Prostate gland (tissue), 2 donors: ENCODE measurements at regions not wholly inside any gene's neighbourhood (a gene's known extent, or its start where the extent isn't known, plus 50 kb on each side); places are given as distances from the start of the nearest gene placed in this dataset.
"Not testable (repeated sequence)": the region's sequence is repeated elsewhere in the genome, so short reads cannot be mapped to it uniquely, and the experiment has no call there.

Experiments used
- DNase-seq: peaks from one replicate; pipeline ENCODE4 v3.0.0-alpha.2; 2019; ENCODE audit warnings: low spot score
- H3K27ac ChIP-seq, 2 donors: fragments of 200-600 bp; sonication (generic); 2 replicates each; pipeline ENCODE4 v1.5.1; 2017 to 2019
- H3K27me3 ChIP-seq: fragments of 200-600 bp; sonication (generic); replicated peaks from 2 replicates; pipeline ENCODE4 v1.5.1; 2019; ENCODE audit not compliant: insufficient read depth
- H3K36me3 ChIP-seq, 2 donors: fragments of 200-600 bp; sonication (generic); 1 replicate in 1 of 2; 2 replicates in 1 of 2; pipeline versions ENCODE4 v1.5.1 to v1.8.1; 2017 to 2019
- H3K4me1 ChIP-seq: fragments of 200-600 bp; sonication (generic); replicated peaks from 2 replicates; pipeline ENCODE4 v1.5.1; 2019
- H3K4me3 ChIP-seq, 2 donors: fragments of 200-600 bp; sonication (generic); 2 replicates each; pipeline ENCODE4 v1.5.1; 2017 to 2019
- H3K9me3 ChIP-seq: fragments of 200-600 bp; sonication (generic); 2 replicates; pipeline ENCODE4 v1.5.1; 2017
- CTCF ChIP-seq, 4 experiments: fragments of 200-600 bp in 2 of 4; fragments of 450-650 bp in 2 of 4; sonication (generic) in 2 of 4; IDR thresholded peaks; 1 replicate in 3 of 4; 2 replicates in 1 of 4; pipeline ENCODE4 v1.5.1; 2016 to 2019; ENCODE audit warnings: antibody characterized with exemption in 4 of 4, mild to moderate bottlenecking in 2 of 4, moderate library complexity in 2 of 4
- POLR2A ChIP-seq: fragments of 450-650 bp; IDR thresholded peaks from one replicate; pipeline ENCODE4 v1.6.1; 2016; ENCODE audit warnings: antibody characterized with exemption, mild to moderate bottlenecking
- POLR2AphosphoS5 ChIP-seq: sonication (generic); formaldehyde crosslinking; IDR thresholded peaks from one replicate; pipeline ENCODE4 v1.6.1; 2017; ENCODE audit warnings: antibody characterized with exemption
- WGBS: methylation state at CpG from one replicate; pipeline ENCODE4 v1.1.5; 2018; 5-methylcytosine and 5-hydroxymethylcytosine counted together
- intact Hi-C: fragments of 100-400 bp; cut with DNase I; formaldehyde crosslinking; loops from one replicate; pipeline ENCODE4 v1.14.2; 2022

- 68% methylated on average over 3 of the region's 3 CpGs for WGBS
- no peak for TF ChIP-seq POLR2AphosphoS5
- no peak overlapping the region for H3K27ac ChIP-seq
- H3K9me3 ChIP-seq = no peaks in the 10 kb centered on the region
- no peaks in the 10 kb centered on the region for H3K27me3 ChIP-seq
- intact Hi-C loops = no loop called here
- H3K36me3 ChIP-seq = no peaks in the 10 kb centered on the region
- DNase-seq = no peak
- no peak overlapping the region for H3K4me3 ChIP-seq
- H3K4me1 ChIP-seq = no peaks in the 10 kb centered on the region
Observed at GRCh38 chr5:87722286-87722685, 309.6 kb upstream of the CCNH start.

GRCh38 chr5:87718224-87718925 lies 305.6 kb upstream of the CCNH start:
- WGBS = 94% methylated on average over 15 of the region's 15 CpGs
- H3K27ac ChIP-seq, H3K4me3 ChIP-seq, DNase-seq, H3K36me3 ChIP-seq, H3K9me3 ChIP-seq, H3K4me1 ChIP-seq, H3K27me3 ChIP-seq, intact Hi-C loops: not testable (repeated sequence)

- Histone ChIP-seq H3K27me3 (no peaks in the 10 kb centered on the region), H3K9me3 (no peaks in the 10 kb centered on the region), H3K4me3 (no peak overlapping the region), H3K27ac (no peak overlapping the region), H3K4me1 (no peaks in the 10 kb centered on the region), H3K36me3 (no peaks in the 10 kb centered on the region)
- 81% methylated on average over 2 of the region's 2 CpGs for WGBS
- TF ChIP-seq CTCF (IDR thresholded peaks at IDR 0.05) = no peak
- DNase-seq = no peak
- intact Hi-C loops = no loop called here
Observed at GRCh38 chr5:87717761-87718160, 305.0 kb upstream of the CCNH start.

- Histone ChIP-seq H3K36me3 (no peaks in the 10 kb centered on the region), H3K9me3 (no peaks in the 10 kb centered on the region), H3K27ac (no peak overlapping the region), H3K4me1 (no peaks in the 10 kb centered on the region), H3K4me3 (no peak overlapping the region), H3K27me3 (no peaks in the 10 kb centered on the region)
- TF ChIP-seq CTCF (IDR thresholded peaks at IDR 0.05) (no peak), POLR2A (no peak), POLR2AphosphoS5 (no peak)
- intact Hi-C loops = no loop called here
- WGBS = 39% methylated on average over 1 of the region's 1 CpG
- no peak for DNase-seq
Observed at GRCh38 chr5:87705876-87706275, 293.1 kb upstream of the CCNH start.

GRCh38 chr5:87686975-87687374 lies 274.2 kb upstream of the CCNH start:
- Histone ChIP-seq H3K36me3 (no peaks in the 10 kb centered on the region), H3K27me3 (no peaks in the 10 kb centered on the region), H3K27ac (no peak overlapping the region), H3K4me3 (no peak overlapping the region), H3K4me1 (no peaks in the 10 kb centered on the region), H3K9me3 (no peaks in the 10 kb centered on the region)
- intact Hi-C loops = no loop called here
- no peak for DNase-seq
- 85% methylated on average over 1 of the region's 1 CpG for WGBS
- TF ChIP-seq POLR2A (no peak), CTCF (IDR thresholded peaks at IDR 0.05) (no peak), POLR2AphosphoS5 (no peak)

- Histone ChIP-seq H3K27me3 (no peaks in the 10 kb centered on the region), H3K4me3 (no peak overlapping the region), H3K4me1 (no peaks in the 10 kb centered on the region), H3K36me3 (no peaks in the 10 kb centered on the region), H3K9me3 (no peaks in the 10 kb centered on the region), H3K27ac (no peak overlapping the region)
- no peak for DNase-seq
- intact Hi-C loops = no loop called here
- TF ChIP-seq CTCF (IDR thresholded peaks at IDR 0.05) (no peak), POLR2AphosphoS5 (no peak), POLR2A (no peak)
Observed at GRCh38 chr5:87686018-87686417, 273.3 kb upstream of the CCNH start.
